AG04449 (cell line): ENCODE measurements at regions not wholly inside any gene's neighbourhood (a gene's known extent, or its start where the extent isn't known, plus 50 kb on each side); places are given as distances from the start of the nearest gene placed in this dataset.

Experiments
- CTCF ChIA-PET: fragments of 350-600 bp; formaldehyde crosslinking; extraction: SDS; loops from one replicate; lab custom pipeline; 2021; ENCODE audit warnings: antibody characterized with exemption; lab: Yijun Ruan, JAX
- POLR2A ChIA-PET: fragments of 400-600, 350-600 bp; formaldehyde crosslinking; extraction: SDS; loops from one replicate; lab custom pipeline; 2020; ENCODE audit warnings: antibody characterized with exemption, inconsistent platforms; lab: Yijun Ruan, JAX
- DNase-seq: peaks from one replicate; pipeline ENCODE4 v3.0.0-alpha.2; 2010; ENCODE audit warnings: low read depth, low spot score
- H3K4me3 ChIP-seq: 2 replicates; pipeline ENCODE4 v1.5.1; 2011; ENCODE audit warnings: low read depth, mild to moderate bottlenecking, control low read depth, low read length
- TF ChIP-seq, protein P1 (sequence below): IDR thresholded peaks from one replicate; pipeline ENCODE4 v1.5.1; 2011; ENCODE audit warnings: mild to moderate bottlenecking, moderate library complexity, low read length, control low read depth, inconsistent platforms; ENCODE audit not compliant: insufficient read depth; ENCODE audit errors: missing control alignments

DNA sequence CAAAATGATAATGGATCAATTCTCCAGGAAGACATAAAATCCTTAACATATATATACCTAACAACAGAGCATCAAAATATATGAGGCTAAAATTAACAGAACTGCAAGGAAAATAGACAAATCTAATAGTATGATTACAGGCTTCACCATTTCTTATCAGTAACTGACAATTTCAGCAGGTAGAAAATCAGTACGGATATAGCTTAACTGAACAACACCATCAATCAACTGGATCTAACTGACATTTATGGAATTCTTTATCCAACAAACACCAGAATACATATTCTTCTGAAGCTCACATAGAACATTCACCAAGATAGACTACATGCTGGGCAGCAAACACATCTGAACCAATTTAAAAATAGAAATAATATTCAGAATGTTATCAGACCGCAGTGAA, 121.1 kb upstream of the CDC14C start:
- CTCF ChIA-PET, result no interaction called here
- POLR2A ChIA-PET, result no interaction called here

DNA sequence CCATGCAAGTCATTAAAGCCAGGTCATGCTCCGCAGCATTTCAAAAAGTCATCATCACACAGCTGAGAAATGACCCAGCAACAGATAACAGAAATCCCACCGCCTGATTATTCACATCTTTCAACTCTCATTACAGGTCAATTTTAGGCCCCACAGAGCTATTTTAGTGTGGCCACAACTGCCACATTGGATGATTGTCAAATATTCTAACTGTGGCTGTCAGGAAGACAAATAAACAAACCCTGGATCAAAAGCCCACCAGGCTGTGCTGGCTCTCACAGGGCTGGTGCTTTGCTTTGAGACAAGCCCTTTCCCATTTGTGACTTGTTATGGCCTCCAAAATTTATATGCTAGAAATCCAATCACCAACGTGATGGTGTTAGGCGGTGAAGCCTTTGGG, 117.6 kb upstream of the CDC14C start:
- CTCF ChIA-PET, result no interaction called here
- TF ChIP-seq, protein P1, sequence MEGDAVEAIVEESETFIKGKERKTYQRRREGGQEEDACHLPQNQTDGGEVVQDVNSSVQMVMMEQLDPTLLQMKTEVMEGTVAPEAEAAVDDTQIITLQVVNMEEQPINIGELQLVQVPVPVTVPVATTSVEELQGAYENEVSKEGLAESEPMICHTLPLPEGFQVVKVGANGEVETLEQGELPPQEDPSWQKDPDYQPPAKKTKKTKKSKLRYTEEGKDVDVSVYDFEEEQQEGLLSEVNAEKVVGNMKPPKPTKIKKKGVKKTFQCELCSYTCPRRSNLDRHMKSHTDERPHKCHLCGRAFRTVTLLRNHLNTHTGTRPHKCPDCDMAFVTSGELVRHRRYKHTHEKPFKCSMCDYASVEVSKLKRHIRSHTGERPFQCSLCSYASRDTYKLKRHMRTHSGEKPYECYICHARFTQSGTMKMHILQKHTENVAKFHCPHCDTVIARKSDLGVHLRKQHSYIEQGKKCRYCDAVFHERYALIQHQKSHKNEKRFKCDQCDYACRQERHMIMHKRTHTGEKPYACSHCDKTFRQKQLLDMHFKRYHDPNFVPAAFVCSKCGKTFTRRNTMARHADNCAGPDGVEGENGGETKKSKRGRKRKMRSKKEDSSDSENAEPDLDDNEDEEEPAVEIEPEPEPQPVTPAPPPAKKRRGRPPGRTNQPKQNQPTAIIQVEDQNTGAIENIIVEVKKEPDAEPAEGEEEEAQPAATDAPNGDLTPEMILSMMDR, result no peak
- H3K4me3 ChIP-seq, result no peak overlapping the region
- POLR2A ChIA-PET, result no interaction called here
- no peak for DNase-seq

More for the DNA sequence above, 121.1 kb upstream of the CDC14C start:
- TF ChIP-seq, protein P1, result no peak
- H3K4me3 ChIP-seq, result no peak overlapping the region
- DNase-seq, result no peak

DNA sequence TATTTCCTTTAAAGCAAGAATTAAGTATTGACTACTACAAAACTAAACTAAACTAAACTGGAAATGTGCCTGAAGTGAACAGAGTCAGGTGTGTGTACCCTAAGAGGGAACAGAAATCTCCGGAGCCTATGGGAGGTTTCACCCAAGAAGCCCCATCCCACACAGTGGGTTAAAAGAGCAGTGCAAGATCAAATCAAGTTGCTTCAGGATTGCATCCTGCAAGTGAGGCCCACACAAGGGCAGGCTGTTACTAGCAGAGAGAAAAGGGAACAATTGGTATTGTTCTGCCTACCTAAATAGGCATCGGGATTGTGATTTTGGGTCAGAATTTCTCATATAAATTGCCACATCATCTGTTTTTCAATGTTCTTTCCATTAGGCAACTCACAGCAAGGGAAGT, 113.3 kb upstream of the CDC14C start:
- TF ChIP-seq, protein P1, result no peak
- POLR2A ChIA-PET, result no interaction called here
- DNase-seq, result no peak
- no peak overlapping the region for H3K4me3 ChIP-seq
- CTCF ChIA-PET, result no interaction called here

DNA sequence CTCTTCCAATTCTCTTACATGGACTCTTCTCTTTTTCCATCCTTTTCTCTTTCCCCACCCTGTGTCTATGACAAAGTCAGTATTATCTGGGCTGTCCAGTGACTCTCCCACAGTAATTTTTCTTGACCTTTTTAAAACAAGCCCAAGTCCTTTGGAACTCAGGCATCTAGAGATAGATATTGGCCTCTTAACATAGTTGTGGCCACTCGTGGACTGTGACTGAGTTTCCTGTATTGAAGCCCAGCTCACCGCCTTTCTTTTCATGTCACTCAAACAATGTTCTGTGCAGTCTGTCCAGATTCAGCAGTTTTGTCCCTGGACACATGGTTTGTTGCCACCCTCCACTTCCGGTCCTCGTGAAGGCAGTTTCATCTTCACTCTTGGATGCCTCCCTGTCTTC, 110.9 kb upstream of the CDC14C start:
- no peak for DNase-seq
- TF ChIP-seq, protein P1, result no peak
- POLR2A ChIA-PET, result no interaction called here
- H3K4me3 ChIP-seq, result no peak overlapping the region
- CTCF ChIA-PET, result no interaction called here

DNA sequence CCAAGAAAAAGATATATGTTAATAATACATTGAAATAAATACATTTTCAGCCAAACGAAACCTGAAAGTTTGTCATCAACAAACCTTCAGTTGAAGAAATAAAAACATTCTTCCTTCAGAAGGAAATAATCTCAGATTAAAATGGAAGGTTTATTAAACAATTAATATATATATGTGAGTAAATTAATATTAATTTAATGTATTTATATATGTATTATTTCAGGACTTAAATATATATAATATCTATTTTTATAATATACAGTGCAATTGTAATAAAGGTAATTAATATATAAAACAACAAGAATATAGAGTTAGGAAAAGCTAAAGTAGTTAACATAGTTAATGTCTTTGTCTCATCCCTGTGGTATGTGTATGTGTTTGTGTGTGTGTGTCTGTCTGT, 102.2 kb upstream of the CDC14C start:
- POLR2A ChIA-PET, result no interaction called here
- CTCF ChIA-PET, result no interaction called here
- TF ChIP-seq, protein P1, result no peak

DNA sequence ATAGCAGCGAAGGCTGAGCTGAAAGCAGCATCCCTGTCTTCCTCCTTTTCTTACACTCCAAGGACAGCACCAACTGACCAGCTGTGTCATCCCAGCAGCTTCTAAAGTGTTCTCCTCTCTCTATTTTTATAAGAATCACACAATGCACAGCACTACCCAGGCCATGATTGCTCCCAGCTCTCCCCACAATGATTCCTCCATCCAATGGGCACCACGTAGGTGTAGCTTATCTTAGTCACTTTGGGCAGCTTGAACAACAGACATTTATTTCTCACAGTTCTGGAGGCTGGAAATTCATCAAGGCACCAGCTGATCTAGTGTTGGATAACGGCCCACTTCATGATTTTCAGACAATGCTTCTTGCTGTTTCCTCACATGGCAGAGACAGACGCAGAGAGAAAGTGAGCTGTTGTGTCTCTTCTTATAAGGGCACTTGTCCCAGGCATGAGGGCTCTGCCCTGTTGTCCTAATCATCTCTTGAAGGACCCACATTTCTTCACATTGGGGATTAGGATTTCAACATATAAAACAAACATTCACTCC, 92.0 kb upstream of the CDC14C start:
- ChIA-PET POLR2A (interaction anchor here (0.6 kb wide), 1 partner anchor 132 kb away, joined by 3 read pairs; no protein-coding TSS in a partner anchor), CTCF (no interaction called here)
- TF ChIP-seq, protein P1, result no peak

More for the DNA sequence above, 102.2 kb upstream of the CDC14C start:
- no peak overlapping the region for H3K4me3 ChIP-seq
- DNase-seq, result no peak

More for the DNA sequence above, 92.0 kb upstream of the CDC14C start:
- DNase-seq, result no peak
- H3K4me3 ChIP-seq, result no peak overlapping the region
